ENCODE measurements at regions not wholly inside any gene's neighbourhood (a gene's known extent, or its start where the extent isn't known, plus 50 kb on each side); places are given as distances from the start of the nearest gene placed in this dataset.
"Not testable (repeated sequence)": the region's sequence is repeated elsewhere in the genome, so short reads cannot be mapped to it uniquely, and the experiment has no call there.

DNA sequence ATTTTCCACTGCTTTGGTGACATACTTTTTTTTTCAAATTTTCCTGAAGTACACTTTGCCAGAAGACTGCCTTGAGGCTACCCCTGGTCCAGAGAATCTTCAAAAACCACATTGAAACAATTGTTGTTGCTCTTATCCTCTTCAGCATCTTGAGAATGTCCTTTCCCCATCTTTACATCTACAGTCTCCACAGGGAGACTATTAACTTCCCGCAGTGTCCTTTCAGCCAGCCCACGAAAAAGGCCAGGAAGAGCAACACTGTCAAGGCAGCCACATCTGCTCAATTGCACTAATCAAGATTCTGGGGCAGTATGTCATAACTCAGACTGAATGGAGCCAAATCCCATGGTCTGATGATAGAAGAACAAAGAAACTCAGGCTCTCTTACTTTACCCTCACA lies 148.3 kb downstream of the ENC1 start:
- in situ Hi-C loops (cut with HindIII; ENCODE audit: low sequenced_read_pairs) = no loop called here
- H3K4me3 ChIP-seq (ENCODE audit: low read depth, low read length) = no peak overlapping the region
- TF ChIP-seq, protein P1, sequence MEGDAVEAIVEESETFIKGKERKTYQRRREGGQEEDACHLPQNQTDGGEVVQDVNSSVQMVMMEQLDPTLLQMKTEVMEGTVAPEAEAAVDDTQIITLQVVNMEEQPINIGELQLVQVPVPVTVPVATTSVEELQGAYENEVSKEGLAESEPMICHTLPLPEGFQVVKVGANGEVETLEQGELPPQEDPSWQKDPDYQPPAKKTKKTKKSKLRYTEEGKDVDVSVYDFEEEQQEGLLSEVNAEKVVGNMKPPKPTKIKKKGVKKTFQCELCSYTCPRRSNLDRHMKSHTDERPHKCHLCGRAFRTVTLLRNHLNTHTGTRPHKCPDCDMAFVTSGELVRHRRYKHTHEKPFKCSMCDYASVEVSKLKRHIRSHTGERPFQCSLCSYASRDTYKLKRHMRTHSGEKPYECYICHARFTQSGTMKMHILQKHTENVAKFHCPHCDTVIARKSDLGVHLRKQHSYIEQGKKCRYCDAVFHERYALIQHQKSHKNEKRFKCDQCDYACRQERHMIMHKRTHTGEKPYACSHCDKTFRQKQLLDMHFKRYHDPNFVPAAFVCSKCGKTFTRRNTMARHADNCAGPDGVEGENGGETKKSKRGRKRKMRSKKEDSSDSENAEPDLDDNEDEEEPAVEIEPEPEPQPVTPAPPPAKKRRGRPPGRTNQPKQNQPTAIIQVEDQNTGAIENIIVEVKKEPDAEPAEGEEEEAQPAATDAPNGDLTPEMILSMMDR (IDR thresholded peaks at IDR 0.05; ENCODE audit: low read depth, low read length, missing control alignments) = no peak
- DNase-seq (ENCODE audit: low read depth) = no peak

- in situ Hi-C loops (cut with HindIII; ENCODE audit: low sequenced_read_pairs) = no loop called here
- DNase-seq (ENCODE audit: low read depth) = no peak
- H3K4me3 ChIP-seq (ENCODE audit: low read depth, low read length) = no peak overlapping the region
- TF ChIP-seq, protein P1 (IDR thresholded peaks at IDR 0.05; ENCODE audit: low read depth, low read length, missing control alignments) = no peak
Measured at GRCh38 chr5:74491586-74491985, 148.9 kb downstream of the ENC1 start.

DNA sequence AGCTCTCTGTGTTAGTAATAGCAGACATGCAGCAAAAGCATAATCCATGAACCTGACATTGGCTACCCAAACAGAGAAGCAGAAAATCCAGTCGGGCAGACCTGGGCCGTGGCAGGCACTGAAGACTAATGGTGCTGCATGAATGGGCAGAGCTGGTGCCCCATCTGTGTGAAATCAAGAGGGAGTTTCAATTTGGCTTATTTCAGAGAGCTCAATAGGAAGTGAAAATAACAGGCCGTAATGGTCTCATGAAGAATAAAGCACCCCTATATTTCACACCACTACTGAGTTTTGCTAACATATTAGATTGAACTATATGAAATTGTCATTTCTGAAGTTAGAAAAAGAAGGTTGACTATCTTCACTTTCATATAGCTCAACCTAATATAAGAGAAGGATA lies 149.7 kb downstream of the ENC1 start:
- TF ChIP-seq, protein P1 (IDR thresholded peaks at IDR 0.05; ENCODE audit: low read depth, low read length, missing control alignments) = no peak
- no peak for DNase-seq (ENCODE audit: low read depth)
- in situ Hi-C loops (cut with HindIII; ENCODE audit: low sequenced_read_pairs) = no loop called here
- no peak overlapping the region for H3K4me3 ChIP-seq (ENCODE audit: low read depth, low read length)

DNA sequence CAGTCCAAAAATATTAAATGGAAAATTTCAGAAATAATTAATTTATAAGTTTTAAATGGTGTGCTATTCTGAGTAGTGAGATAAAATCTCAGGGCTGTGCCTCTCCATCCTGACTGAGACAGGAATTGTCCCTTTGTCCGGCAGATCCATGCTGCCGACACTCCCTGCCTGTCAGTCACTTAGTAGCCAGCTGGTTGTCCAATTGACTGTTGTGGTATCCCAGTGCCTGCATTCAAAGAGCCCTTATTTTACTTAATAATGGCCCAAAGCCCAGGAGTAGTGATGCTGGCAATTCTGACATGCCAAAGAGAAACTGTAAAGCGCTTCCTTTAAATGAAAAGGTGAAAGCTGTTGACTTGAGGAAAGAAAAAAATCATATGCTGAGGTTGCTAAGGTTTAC lies 157.5 kb downstream of the ENC1 start:
- TF ChIP-seq, protein P1 (IDR thresholded peaks at IDR 0.05; ENCODE audit: low read depth, low read length, missing control alignments) = no peak
- in situ Hi-C loops (cut with HindIII; ENCODE audit: low sequenced_read_pairs) = no loop called here
- DNase-seq (ENCODE audit: low read depth) = no peak
- no peak overlapping the region for H3K4me3 ChIP-seq (ENCODE audit: low read depth, low read length)

GRCh38 chr5:74482523-74482922 lies 158.0 kb downstream of the ENC1 start:
- H3K4me3 ChIP-seq (ENCODE audit: low read depth, low read length) = no peak overlapping the region

DNA sequence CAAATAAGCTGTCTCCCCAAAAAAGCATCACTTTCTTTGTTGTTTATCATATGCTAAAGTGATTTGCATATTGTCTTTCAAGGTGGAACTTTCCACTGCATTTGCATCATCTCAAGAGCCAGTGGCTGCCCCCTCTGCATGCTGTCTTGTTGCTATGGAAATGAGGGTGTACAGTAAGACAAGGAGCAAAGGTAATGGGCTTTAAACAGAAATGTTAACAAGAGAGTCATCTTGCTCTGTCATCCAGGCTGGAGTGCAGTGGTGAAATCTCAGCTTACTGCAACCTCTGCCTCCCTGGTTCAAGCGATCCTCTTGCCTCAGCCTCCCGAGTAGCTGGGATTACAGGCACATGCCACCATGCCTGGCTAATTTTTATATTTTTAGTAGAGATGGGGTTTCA lies 159.2 kb downstream of the ENC1 start:
- DNase-seq (ENCODE audit: low read depth); in situ Hi-C loops (cut with HindIII; ENCODE audit: low sequenced_read_pairs); H3K4me3 ChIP-seq (ENCODE audit: low read depth, low read length): not testable (repeated sequence)

More at GRCh38 chr5:74482523-74482922, 158.0 kb downstream of the ENC1 start:
- in situ Hi-C loops (cut with HindIII; ENCODE audit: low sequenced_read_pairs) = no loop called here
- TF ChIP-seq, protein P1 (IDR thresholded peaks at IDR 0.05; ENCODE audit: low read depth, low read length, missing control alignments) = no peak
- no peak for DNase-seq (ENCODE audit: low read depth)

- in situ Hi-C loops (cut with HindIII; ENCODE audit: low sequenced_read_pairs) = no loop called here
- H3K4me3 ChIP-seq (ENCODE audit: low read depth, low read length) = no peak overlapping the region
- TF ChIP-seq, protein P1 (IDR thresholded peaks at IDR 0.05; ENCODE audit: low read depth, low read length, missing control alignments) = no peak
- no peak for DNase-seq (ENCODE audit: low read depth)
Measured at GRCh38 chr5:74480201-74480600, 160.3 kb downstream of the ENC1 start.
